ENCODE measurements at regions not wholly inside any gene's neighbourhood (a gene's known extent, or its start where the extent isn't known, plus 50 kb on each side); places are given as distances from the start of the nearest gene placed in this dataset.

- no peaks in the 10 kb centered on the region for H3K9me3 ChIP-seq
- no peak overlapping the region for H3K27ac ChIP-seq
- H3K9ac ChIP-seq: no peak overlapping the region
- no peak overlapping the region for H3K4me3 ChIP-seq
- H3K36me3 ChIP-seq: no peaks in the 10 kb centered on the region
- TF ChIP-seq Cebpa-rat (IDR thresholded peaks at IDR 0.05): no peak
- peaks cover 10% of the 10 kb centered on the region; the same call in 1 of the 2 replicates for H3K4me1 ChIP-seq
- H4K20me1 ChIP-seq: no peaks in the 10 kb centered on the region
- no peaks in the 10 kb centered on the region for H3K27me3 ChIP-seq
- no peak overlapping the region for H3K4me2 ChIP-seq
These were observed 176.8 kb upstream of the TRIB2 start for GRCh38 chr2:12539776-12540562.

DNA sequence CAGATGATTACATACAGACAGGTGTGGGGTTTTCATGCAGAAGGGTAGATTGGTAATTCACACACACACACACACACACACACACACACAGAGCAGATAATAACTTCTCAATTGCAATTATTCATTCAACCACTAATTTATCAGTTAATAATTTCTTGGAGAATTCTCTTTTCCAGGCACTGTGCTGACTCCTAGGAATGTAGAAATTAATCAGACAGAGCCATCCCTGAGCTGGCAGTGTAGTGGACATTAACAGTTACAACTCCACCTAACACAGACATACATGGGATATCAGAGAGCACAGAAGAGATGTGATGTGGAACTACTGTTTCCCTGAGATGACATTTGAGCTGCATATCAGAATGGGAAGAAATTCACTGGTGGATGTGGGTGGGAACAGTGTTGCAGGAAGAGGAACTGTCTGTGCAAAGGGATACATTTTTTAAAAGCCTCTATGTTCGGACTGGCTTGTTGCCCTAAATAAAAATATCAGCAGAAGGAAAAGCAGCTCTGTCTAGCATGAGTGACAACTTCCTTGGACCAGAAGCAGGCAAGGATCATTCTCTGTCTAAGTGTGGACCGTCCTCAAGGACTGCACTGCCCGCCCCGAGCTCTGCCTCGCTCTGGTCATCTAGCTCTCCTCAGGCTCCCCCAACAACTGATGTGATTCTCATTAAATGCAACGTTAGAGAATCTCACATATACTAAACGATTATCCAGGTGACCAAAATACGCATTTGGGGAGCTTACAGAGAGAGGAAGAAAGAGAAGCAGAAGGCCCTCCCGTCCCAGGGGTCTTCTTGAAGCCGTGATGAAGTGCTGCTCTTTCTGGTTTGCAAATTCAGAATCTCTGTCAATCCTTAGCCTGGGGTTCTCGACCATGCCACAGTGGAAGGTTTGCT, 173.4 kb upstream of the TRIB2 start:
- no peak overlapping the region for H3K27ac ChIP-seq
- H3K4me2 ChIP-seq: 0 out of 2 replicates have a peak overlapping the region, but pooled peaks have one; percentile 8
- no peak for TF ChIP-seq Cebpa-rat (IDR thresholded peaks at IDR 0.05)

DNA sequence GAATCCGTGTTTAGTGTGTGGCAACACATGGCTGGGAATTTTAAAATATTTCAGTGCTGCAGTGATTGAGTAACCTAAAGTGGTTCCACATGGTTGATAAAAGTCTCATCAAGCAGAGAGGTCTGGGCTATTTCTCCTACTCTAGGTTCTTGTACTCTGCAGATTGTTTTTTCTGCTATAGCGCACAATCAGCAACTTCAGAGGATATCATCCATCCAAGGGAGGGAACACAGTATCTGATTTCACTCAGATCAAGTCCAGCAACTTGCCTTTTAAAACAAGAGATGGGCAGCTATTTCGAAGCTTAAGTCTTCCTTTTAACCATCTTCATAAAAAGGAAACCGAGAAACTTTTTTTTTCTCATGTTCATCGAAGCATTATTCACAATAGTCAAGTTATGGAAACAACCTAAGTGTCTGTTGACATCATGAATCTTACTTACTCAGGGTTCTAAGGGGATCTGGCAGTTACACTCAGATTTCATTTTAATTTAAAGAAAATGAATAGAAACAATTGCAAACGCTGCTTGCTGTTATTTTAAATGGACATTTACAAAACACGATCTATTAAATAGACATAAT, 172.7 kb upstream of the TRIB2 start:
- TF ChIP-seq Cebpa-rat (IDR thresholded peaks at IDR 0.05): no peak
- H3K27ac ChIP-seq: no peak overlapping the region
- no peaks in the 10 kb centered on the region for H4K20me1 ChIP-seq
- 0 out of 2 replicates have a peak overlapping the region, but pooled peaks have one; percentile 8 for H3K4me2 ChIP-seq
- peaks cover 10% of the 10 kb centered on the region; the same call in 1 of the 2 replicates for H3K4me1 ChIP-seq
- H3K27me3 ChIP-seq: no peaks in the 10 kb centered on the region
- H3K9ac ChIP-seq: no peak overlapping the region
- no peaks in the 10 kb centered on the region for H3K36me3 ChIP-seq
- H3K9me3 ChIP-seq: no peaks in the 10 kb centered on the region
- H3K4me3 ChIP-seq: no peak overlapping the region

More for the DNA sequence above, 173.4 kb upstream of the TRIB2 start:
- Histone ChIP-seq H3K9me3 (no peaks in the 10 kb centered on the region), H3K4me1 (peaks cover 10% of the 10 kb centered on the region; the same call in 1 of the 2 replicates), H4K20me1 (no peaks in the 10 kb centered on the region), H3K9ac (no peak overlapping the region), H3K4me3 (no peak overlapping the region), H3K36me3 (no peaks in the 10 kb centered on the region), H3K27me3 (no peaks in the 10 kb centered on the region)

- Histone ChIP-seq H3K4me2 (no peak overlapping the region), H3K4me1 (peaks cover 10% of the 10 kb centered on the region; the same call in 1 of the 2 replicates), H3K9ac (no peak overlapping the region), H3K36me3 (no peaks in the 10 kb centered on the region), H3K4me3 (no peak overlapping the region), H3K9me3 (peaks cover 4% of the 10 kb centered on the region; the same call in 1 of the 2 replicates), H3K27me3 (no peaks in the 10 kb centered on the region), H4K20me1 (no peaks in the 10 kb centered on the region), H3K27ac (no peak overlapping the region)
- no peak for TF ChIP-seq Cebpa-rat (IDR thresholded peaks at IDR 0.05)
These were observed 169.1 kb upstream of the TRIB2 start for GRCh38 chr2:12547566-12548170.

- no peaks in the 10 kb centered on the region for H3K27me3 ChIP-seq
- TF ChIP-seq Cebpa-rat (IDR thresholded peaks at IDR 0.05): no peak
- no peaks in the 10 kb centered on the region for H3K36me3 ChIP-seq
- no peak overlapping the region for H3K4me3 ChIP-seq
- no peak overlapping the region for H3K4me2 ChIP-seq
- no peak overlapping the region for H3K9ac ChIP-seq
- peaks cover 5% of the 10 kb centered on the region; the same call in 1 of the 2 replicates for H3K4me1 ChIP-seq
- no peaks in the 10 kb centered on the region for H4K20me1 ChIP-seq
- H3K27ac ChIP-seq: no peak overlapping the region
- peaks cover 4% of the 10 kb centered on the region; the same call in 1 of the 2 replicates for H3K9me3 ChIP-seq
These were observed 167.8 kb upstream of the TRIB2 start for GRCh38 chr2:12548906-12549305.

GRCh38 chr2:12549641-12550040, 167.1 kb upstream of the TRIB2 start:
- no peaks in the 10 kb centered on the region for H3K27me3 ChIP-seq
- H3K4me2 ChIP-seq: no peak overlapping the region
- H3K9ac ChIP-seq: no peak overlapping the region
- peaks cover 5% of the 10 kb centered on the region for H3K4me1 ChIP-seq
- H3K4me3 ChIP-seq: no peak overlapping the region
- no peaks in the 10 kb centered on the region for H4K20me1 ChIP-seq
- TF ChIP-seq Cebpa-rat (IDR thresholded peaks at IDR 0.05): no peak
- no peak overlapping the region for H3K27ac ChIP-seq
- no peaks in the 10 kb centered on the region for H3K36me3 ChIP-seq
- peaks cover 4% of the 10 kb centered on the region; the same call in 1 of the 2 replicates for H3K9me3 ChIP-seq

DNA sequence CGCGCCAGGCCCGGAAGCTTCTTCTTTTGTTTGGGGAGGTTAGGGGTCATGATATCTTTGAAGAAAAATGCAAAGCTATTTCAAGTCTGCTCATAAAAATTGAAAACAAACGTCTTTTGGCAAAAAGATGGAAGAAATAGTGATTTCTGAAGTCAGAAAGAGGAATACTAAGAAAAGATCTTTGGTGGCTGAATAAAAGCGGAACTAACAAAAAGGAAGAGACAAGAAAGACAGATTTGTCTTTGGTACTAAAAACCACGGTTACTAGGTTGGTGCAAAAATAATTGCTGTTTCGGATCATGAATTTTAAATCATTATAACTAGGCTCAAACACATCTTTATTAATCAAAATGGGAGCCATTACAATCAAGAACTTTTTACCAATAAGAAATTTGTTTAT, 164.6 kb upstream of the TRIB2 start:
- H3K4me1 ChIP-seq: peaks cover 17% of the 10 kb centered on the region
- no peak for TF ChIP-seq Cebpa-rat (IDR thresholded peaks at IDR 0.05)
- H3K36me3 ChIP-seq: no peaks in the 10 kb centered on the region
- H3K9ac ChIP-seq: no peak overlapping the region
- no peak overlapping the region for H3K27ac ChIP-seq
- H3K9me3 ChIP-seq: peaks cover 4% of the 10 kb centered on the region; the same call in 1 of the 2 replicates
- H3K27me3 ChIP-seq: no peaks in the 10 kb centered on the region
- H3K4me2 ChIP-seq: no peak overlapping the region
- H3K4me3 ChIP-seq: no peak overlapping the region
- H4K20me1 ChIP-seq: no peaks in the 10 kb centered on the region

GRCh38 chr2:12554224-12555011, 162.3 kb upstream of the TRIB2 start:
- Histone ChIP-seq H3K27me3 (no peaks in the 10 kb centered on the region), H4K20me1 (no peaks in the 10 kb centered on the region), H3K9me3 (peaks cover 4% of the 10 kb centered on the region; the same call in 1 of the 2 replicates), H3K4me1 (peaks cover 17% of the 10 kb centered on the region), H3K4me3 (no peak overlapping the region), H3K27ac (peak overlapping the region; percentile 11; the same call in 1 of the 2 replicates), H3K9ac (no peak overlapping the region), H3K4me2 (peak overlapping the region; percentile 41), H3K36me3 (no peaks in the 10 kb centered on the region)
- TF ChIP-seq Cebpa-rat (IDR thresholded peaks at IDR 0.05): no peak
